Loucy (cell line): ENCODE measurements at regions not wholly inside any gene's neighbourhood (a gene's known extent, or its start where the extent isn't known, plus 50 kb on each side); places are given as distances from the start of the nearest gene placed in this dataset.

ENCODE experiments used
- CTCF ChIP-seq: fragments of 200-600 bp; sonication (generic); conservative IDR thresholded peaks from 2 replicates; pipeline ENCODE4 v1.5.1; 2014; ENCODE audit warnings: mild to moderate bottlenecking, antibody characterized with exemption, low read length
- EZH2phosphoT487 ChIP-seq: fragments of 200-600 bp; IDR thresholded peaks from 2 replicates; pipeline ENCODE4 v1.6.1; 2018; ENCODE audit warnings: antibody characterized with exemption, mild to moderate bottlenecking, moderate library complexity, borderline replicate concordance

GRCh38 chr5:15333091-15333490 is 166.9 kb upstream of the FBXL7 start:
- no peak for TF ChIP-seq CTCF
- no peak for TF ChIP-seq EZH2phosphoT487
